ENCODE measurements at regions not wholly inside any gene's neighbourhood (a gene's known extent, or its start where the extent isn't known, plus 50 kb on each side); places are given as distances from the start of the nearest gene placed in this dataset.
"Not testable (repeated sequence)": the region's sequence is repeated elsewhere in the genome, so short reads cannot be mapped to it uniquely, and the experiment has no call there.

GRCh38 chr6:28008053-28008452, 51.0 kb downstream of the OR2B6 start:
- TF ChIP-seq, protein P1, sequence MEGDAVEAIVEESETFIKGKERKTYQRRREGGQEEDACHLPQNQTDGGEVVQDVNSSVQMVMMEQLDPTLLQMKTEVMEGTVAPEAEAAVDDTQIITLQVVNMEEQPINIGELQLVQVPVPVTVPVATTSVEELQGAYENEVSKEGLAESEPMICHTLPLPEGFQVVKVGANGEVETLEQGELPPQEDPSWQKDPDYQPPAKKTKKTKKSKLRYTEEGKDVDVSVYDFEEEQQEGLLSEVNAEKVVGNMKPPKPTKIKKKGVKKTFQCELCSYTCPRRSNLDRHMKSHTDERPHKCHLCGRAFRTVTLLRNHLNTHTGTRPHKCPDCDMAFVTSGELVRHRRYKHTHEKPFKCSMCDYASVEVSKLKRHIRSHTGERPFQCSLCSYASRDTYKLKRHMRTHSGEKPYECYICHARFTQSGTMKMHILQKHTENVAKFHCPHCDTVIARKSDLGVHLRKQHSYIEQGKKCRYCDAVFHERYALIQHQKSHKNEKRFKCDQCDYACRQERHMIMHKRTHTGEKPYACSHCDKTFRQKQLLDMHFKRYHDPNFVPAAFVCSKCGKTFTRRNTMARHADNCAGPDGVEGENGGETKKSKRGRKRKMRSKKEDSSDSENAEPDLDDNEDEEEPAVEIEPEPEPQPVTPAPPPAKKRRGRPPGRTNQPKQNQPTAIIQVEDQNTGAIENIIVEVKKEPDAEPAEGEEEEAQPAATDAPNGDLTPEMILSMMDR (IDR thresholded peaks at IDR 0.05; ENCODE audit: extremely low read depth, insufficient read depth, missing control alignments) = no peak
- peak; percentile 10 for DNase-seq (ENCODE audit: low spot score)
- in situ Hi-C loops (cut with MboI; ENCODE audit: low pct_unique_long_range_greater_than_20kb, low sequenced_read_pairs, unreplicated experiment) = no loop called here

DNA sequence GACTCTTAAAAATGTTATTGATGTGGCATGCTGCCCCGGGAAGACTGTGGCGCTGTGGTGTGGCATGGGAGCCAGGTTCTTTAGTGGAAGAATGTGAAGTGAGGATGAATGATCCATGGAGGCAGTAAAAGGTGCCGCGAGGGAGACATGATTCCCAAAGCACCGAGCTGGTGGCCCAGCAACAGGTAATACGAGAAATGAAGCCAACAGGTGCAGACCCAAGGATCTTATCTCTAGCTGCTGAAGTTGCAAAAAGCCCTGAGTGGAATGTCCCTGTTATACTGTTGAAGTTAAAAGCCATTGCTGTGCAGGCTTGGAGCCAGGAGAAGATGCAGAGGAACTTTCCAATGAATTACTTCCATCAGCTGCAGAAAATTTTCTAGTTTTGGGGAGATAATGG, 53.5 kb downstream of the OR2B6 start:
- in situ Hi-C loops (cut with MboI; ENCODE audit: low pct_unique_long_range_greater_than_20kb, low sequenced_read_pairs, unreplicated experiment) = no loop called here
- no peak for DNase-seq (ENCODE audit: low spot score)
- TF ChIP-seq, protein P1 (IDR thresholded peaks at IDR 0.05; ENCODE audit: extremely low read depth, insufficient read depth, missing control alignments) = no peak

GRCh38 chr6:28011722-28012121, 54.7 kb downstream of the OR2B6 start:
- TF ChIP-seq, protein P1 (IDR thresholded peaks at IDR 0.05; ENCODE audit: extremely low read depth, insufficient read depth, missing control alignments) = no peak
- DNase-seq (ENCODE audit: low spot score) = no peak
- in situ Hi-C loops (cut with MboI; ENCODE audit: low pct_unique_long_range_greater_than_20kb, low sequenced_read_pairs, unreplicated experiment) = no loop called here

DNA sequence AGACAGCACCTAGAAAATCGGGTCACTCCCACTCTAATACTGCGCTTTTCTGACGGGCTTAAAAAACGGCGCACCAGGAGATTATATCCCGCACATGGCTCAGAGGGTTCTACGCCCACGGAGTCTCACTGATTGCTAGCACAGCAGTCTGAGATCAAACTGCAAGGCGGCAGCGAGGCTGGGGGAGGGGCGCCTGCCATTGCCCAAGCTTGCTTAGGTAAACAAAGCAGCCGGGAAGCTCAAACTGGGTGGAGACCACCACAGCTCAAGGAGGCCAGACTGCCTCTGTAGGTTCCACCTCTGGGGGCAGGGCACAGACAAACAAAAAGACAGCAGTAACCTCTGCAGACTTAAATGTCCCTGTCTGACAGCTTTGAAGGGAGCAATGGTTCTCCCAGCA, 59.4 kb upstream of the ZNF165 start:
- in situ Hi-C loops (cut with MboI; ENCODE audit: low pct_unique_long_range_greater_than_20kb, low sequenced_read_pairs, unreplicated experiment) = not testable (repeated sequence)

DNA sequence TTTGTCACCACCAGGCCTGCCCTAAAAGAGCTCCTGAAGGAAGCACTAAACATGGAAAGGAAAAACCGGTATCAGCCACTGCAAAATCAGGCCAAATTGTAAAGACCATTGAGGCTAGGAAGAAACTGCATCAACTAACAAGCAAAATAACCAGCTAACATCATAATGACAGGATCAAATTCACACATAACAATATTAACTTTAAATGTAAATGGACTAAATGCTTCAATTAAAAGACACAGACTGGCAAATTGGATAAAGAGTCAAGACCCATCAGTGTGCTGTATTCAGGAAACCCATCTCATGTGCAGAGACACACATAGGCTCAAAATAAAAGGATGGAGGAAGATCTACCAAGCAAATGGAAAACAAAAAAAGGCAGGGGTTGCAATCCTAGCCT, 57.7 kb upstream of the ZNF165 start:
- in situ Hi-C loops (cut with MboI; ENCODE audit: low pct_unique_long_range_greater_than_20kb, low sequenced_read_pairs, unreplicated experiment); DNase-seq (ENCODE audit: low spot score): not testable (repeated sequence)

More for the DNA sequence above, 59.4 kb upstream of the ZNF165 start:
- not testable (repeated sequence) for DNase-seq (ENCODE audit: low spot score)
